Testis (tissue), 2 donors: ENCODE measurements at regions not wholly inside any gene's neighbourhood (a gene's known extent, or its start where the extent isn't known, plus 50 kb on each side); places are given as distances from the start of the nearest gene placed in this dataset.
"Not testable (repeated sequence)": the region's sequence is repeated elsewhere in the genome, so short reads cannot be mapped to it uniquely, and the experiment has no call there.

ENCODE experiments used
- DNase-seq: peaks from one replicate; pipeline ENCODE4 v3.0.0-alpha.2; 2019
- H3K27ac ChIP-seq, 2 donors: fragments of 200-600 bp; sonication (generic); one replicate each; pipeline ENCODE4 v1.5.1; 2019
- H3K27me3 ChIP-seq: fragments of 200-600 bp; sonication (generic); one replicate; pipeline ENCODE4 v1.5.1; 2019
- H3K36me3 ChIP-seq: fragments of 200-600 bp; sonication (generic); one replicate; pipeline ENCODE4 v1.5.1; 2017; ENCODE audit warnings: low read depth; ENCODE audit errors: missing control alignments
- H3K4me1 ChIP-seq: fragments of 200-600 bp; sonication (generic); one replicate; pipeline ENCODE4 v1.5.1; 2019
- H3K4me3 ChIP-seq, 2 donors: fragments of 200-600 bp; sonication (generic); one replicate each; pipeline ENCODE4 v1.5.1; 2017 to 2019
- H3K9me3 ChIP-seq: fragments of 200-600 bp; sonication (generic); one replicate; pipeline ENCODE4 v1.5.1; 2017
- CTCF ChIP-seq, 3 experiments: fragments of 450-650 bp in 2 of 3; fragments of 200-600 bp in 1 of 3; sonication (generic) in 1 of 3; IDR thresholded peaks; one replicate each; pipeline ENCODE4 v1.5.1; 2016 to 2019; ENCODE audit warnings: antibody characterized with exemption in 3 of 3, mild to moderate bottlenecking in 2 of 3, moderate library complexity in 1 of 3
- POLR2A ChIP-seq: fragments of 450-650 bp; IDR thresholded peaks from one replicate; pipeline ENCODE4 v1.6.1; 2017; ENCODE audit warnings: antibody characterized with exemption, mild to moderate bottlenecking, moderate library complexity
- WGBS, 2 donors: methylation state at CpG; one replicate each; pipeline ENCODE4 v1.1.5; 2018; 5-methylcytosine and 5-hydroxymethylcytosine counted together
- intact Hi-C: fragments of 100-400 bp; cut with DNase I; formaldehyde crosslinking; loops from one replicate; pipeline ENCODE4 v1.15.1; 2023; ENCODE audit warnings: low total_unique reads

GRCh38 chr6:50549475-50549874 is 163.9 kb upstream of the TFAP2D start:
- Histone ChIP-seq H3K27ac (no peak overlapping the region), H3K9me3 (no peaks in the 10 kb centered on the region), H3K27me3 (no peaks in the 10 kb centered on the region), H3K4me3 (no peak overlapping the region), H3K4me1 (no peaks in the 10 kb centered on the region), H3K36me3 (no peaks in the 10 kb centered on the region)
- intact Hi-C loops, result no loop called here
- no peak for TF ChIP-seq CTCF (IDR thresholded peaks at IDR 0.05)
- no peak for DNase-seq

- 77 to 78% methylated on average over 2 of the region's 2 CpGs for WGBS, 2 donors
- Histone ChIP-seq H3K4me1 (no peaks in the 10 kb centered on the region), H3K9me3 (no peaks in the 10 kb centered on the region), H3K27me3 (no peaks in the 10 kb centered on the region), H3K36me3 (no peaks in the 10 kb centered on the region), H3K4me3 (no peak overlapping the region), H3K27ac (no peak overlapping the region)
- DNase-seq, result no peak
- TF ChIP-seq POLR2A (no peak), CTCF (IDR thresholded peaks at IDR 0.05) (no peak)
- intact Hi-C loops, result no loop called here
Measured at GRCh38 chr6:50555982-50556381, 157.3 kb upstream of the TFAP2D start.

- Histone ChIP-seq H3K4me1 (no peaks in the 10 kb centered on the region), H3K27me3 (no peaks in the 10 kb centered on the region), H3K9me3 (no peaks in the 10 kb centered on the region), H3K4me3 (no peak overlapping the region), H3K36me3 (no peaks in the 10 kb centered on the region), H3K27ac (no peak overlapping the region)
- no peak for DNase-seq
- 88 to 93% methylated on average over 1 of the region's 1 CpG for WGBS, 2 donors
- TF ChIP-seq CTCF (IDR thresholded peaks at IDR 0.05) (no peak), POLR2A (no peak)
- intact Hi-C loops, result no loop called here
Measured at GRCh38 chr6:50565004-50565403, 148.3 kb upstream of the TFAP2D start.

- H3K9me3 ChIP-seq, H3K4me1 ChIP-seq, H3K4me3 ChIP-seq, DNase-seq, H3K36me3 ChIP-seq, intact Hi-C loops, H3K27ac ChIP-seq, H3K27me3 ChIP-seq: not testable (repeated sequence)
- 90 to 92% methylated on average over 2 of the region's 2 CpGs for WGBS, 2 donors
Measured at GRCh38 chr6:50571230-50571629, 142.1 kb upstream of the TFAP2D start.

GRCh38 chr6:50585441-50586330 is 127.6 kb upstream of the TFAP2D start:
- TF ChIP-seq CTCF (IDR thresholded peaks at IDR 0.05) (no peak), POLR2A (no peak)
- intact Hi-C loops, result no loop called here
- no peak for DNase-seq
- H3K4me3 ChIP-seq, result no peak overlapping the region
- no peaks in the 10 kb centered on the region for H3K4me1 ChIP-seq
- H3K36me3 ChIP-seq, result no peaks in the 10 kb centered on the region
- H3K27me3 ChIP-seq, result no peaks in the 10 kb centered on the region
- no peaks in the 10 kb centered on the region for H3K9me3 ChIP-seq
- H3K27ac ChIP-seq, result no peak overlapping the region
- WGBS, 2 donors, result 79 to 84% methylated on average over 10 to 15 of the region's 15 CpGs
